ENCODE measurements at regions not wholly inside any gene's neighbourhood (a gene's known extent, or its start where the extent isn't known, plus 50 kb on each side); places are given as distances from the start of the nearest gene placed in this dataset.

DNA sequence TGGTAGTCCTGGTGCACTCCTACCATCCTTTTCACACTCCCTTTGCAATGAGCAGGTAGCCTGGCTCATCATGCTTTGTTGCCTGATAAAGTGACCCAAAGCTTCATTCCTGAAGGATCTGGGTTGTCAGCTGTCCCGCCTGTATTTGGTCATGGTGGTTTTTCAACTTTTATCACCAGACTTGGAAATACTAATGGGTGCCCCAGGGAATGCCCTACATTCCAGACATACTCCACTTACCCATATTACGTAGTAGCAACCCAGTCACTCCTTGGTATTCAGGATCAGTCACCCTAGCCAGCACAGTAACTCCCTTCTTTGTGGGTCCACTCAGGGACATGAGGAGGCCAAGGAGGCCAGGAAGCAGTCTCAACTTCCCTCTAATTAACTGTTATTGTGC lies 199.2 kb downstream of the MAFB start:
- no peak overlapping the region for H3K27ac ChIP-seq
- no peak for DNase-seq (ENCODE audit: low spot score)
- no peak overlapping the region for H3K4me3 ChIP-seq
- TF ChIP-seq, protein P1, sequence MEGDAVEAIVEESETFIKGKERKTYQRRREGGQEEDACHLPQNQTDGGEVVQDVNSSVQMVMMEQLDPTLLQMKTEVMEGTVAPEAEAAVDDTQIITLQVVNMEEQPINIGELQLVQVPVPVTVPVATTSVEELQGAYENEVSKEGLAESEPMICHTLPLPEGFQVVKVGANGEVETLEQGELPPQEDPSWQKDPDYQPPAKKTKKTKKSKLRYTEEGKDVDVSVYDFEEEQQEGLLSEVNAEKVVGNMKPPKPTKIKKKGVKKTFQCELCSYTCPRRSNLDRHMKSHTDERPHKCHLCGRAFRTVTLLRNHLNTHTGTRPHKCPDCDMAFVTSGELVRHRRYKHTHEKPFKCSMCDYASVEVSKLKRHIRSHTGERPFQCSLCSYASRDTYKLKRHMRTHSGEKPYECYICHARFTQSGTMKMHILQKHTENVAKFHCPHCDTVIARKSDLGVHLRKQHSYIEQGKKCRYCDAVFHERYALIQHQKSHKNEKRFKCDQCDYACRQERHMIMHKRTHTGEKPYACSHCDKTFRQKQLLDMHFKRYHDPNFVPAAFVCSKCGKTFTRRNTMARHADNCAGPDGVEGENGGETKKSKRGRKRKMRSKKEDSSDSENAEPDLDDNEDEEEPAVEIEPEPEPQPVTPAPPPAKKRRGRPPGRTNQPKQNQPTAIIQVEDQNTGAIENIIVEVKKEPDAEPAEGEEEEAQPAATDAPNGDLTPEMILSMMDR (IDR thresholded peaks at IDR 0.05), result no peak

GRCh38 chr20:40488401-40488800 lies 200.6 kb downstream of the MAFB start:
- no peak overlapping the region for H3K27ac ChIP-seq
- TF ChIP-seq, protein P1 (IDR thresholded peaks at IDR 0.05), result no peak
- no peak overlapping the region for H3K4me3 ChIP-seq
- DNase-seq (ENCODE audit: low spot score), result no peak

DNA sequence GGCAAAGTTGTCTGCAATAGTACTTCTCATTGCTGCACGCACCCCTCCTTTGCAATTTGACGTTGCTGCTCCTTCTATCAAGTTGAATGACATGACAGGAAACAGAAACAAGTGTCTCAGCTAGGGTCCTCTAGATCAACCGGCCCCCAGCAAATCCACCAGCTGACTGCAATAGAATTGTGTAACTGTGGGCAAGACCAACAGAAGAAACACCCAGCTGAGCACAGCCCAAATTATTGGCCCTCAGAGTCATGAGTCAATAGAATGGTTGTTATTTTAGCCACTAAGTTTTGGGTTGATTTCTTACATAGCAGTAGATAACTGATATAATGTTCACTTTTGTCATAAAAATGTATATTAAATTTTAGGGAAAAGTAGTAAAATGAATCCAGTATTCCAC lies 202.7 kb downstream of the MAFB start:
- H3K27ac ChIP-seq, result no peak overlapping the region
- DNase-seq (ENCODE audit: low spot score), result no peak
- TF ChIP-seq, protein P1 (IDR thresholded peaks at IDR 0.05), result no peak
- no peak overlapping the region for H3K4me3 ChIP-seq

DNA sequence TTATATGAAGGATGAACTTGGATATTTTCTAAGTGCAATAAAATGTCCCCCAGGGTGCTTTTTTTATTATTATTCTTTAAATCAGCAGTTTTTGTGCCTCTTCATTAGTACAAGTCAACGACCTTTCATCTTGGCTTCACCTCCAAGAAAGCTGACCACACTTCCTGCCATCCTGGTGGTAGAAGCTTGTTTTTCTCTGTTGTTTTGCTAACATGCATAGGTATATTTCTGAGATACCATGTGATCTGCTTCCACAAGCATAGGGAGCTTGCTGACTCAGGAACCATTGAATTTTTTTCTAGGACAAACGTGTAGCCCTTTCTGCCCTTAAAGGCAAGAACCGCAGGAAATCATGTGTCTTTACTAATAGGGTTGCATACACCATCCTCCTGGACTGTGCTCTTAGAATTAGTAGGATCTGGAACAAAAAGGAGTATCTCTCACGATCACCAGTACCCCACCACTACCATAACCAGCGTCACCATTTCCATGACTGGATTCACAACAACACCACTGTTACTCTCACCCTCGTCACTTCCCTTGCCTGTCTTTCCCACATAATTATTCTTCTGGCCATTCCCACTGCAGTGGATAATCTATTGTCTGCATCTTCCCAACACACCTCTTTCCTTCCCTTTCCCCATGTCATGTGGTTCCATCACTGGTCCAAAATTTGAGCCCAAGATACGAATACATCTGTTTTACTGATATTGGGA lies 207.1 kb downstream of the MAFB start:
- Histone ChIP-seq H3K4me3 (no peak overlapping the region), H3K27ac (no peak overlapping the region)
- TF ChIP-seq, protein P1 (IDR thresholded peaks at IDR 0.05), result no peak
- no peak for DNase-seq (ENCODE audit: low spot score)

GRCh38 chr20:40481337-40481736 lies 207.7 kb downstream of the MAFB start:
- H3K4me3 ChIP-seq, result no peak overlapping the region
- TF ChIP-seq, protein P1 (IDR thresholded peaks at IDR 0.05), result no peak
- H3K27ac ChIP-seq, result no peak overlapping the region
- DNase-seq (ENCODE audit: low spot score), result no peak

DNA sequence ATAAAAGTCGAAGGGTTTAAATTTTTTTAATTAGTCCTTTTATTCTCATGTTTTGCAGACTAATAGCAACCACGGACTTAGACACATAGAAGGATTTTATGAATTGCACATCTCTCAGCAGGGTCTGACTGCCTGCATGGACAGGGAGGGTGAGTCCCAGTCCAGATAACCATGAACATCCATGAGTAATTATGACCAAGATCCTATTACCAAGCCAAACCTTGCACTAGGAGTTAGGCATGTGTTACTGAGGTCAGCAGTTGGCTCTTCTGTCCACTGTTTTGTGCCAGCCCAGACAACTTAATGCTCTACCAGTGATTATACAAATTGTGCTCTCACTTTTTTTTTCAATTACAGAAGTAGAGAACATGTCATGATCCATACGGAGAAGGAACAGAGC lies 211.2 kb downstream of the MAFB start:
- no peak overlapping the region for H3K27ac ChIP-seq
- no peak overlapping the region for H3K4me3 ChIP-seq
- TF ChIP-seq, protein P1 (IDR thresholded peaks at IDR 0.05), result no peak
- DNase-seq (ENCODE audit: low spot score), result no peak

- Histone ChIP-seq H3K4me3 (no peak overlapping the region), H3K27ac (no peak overlapping the region)
- DNase-seq (ENCODE audit: low spot score), result no peak
- TF ChIP-seq, protein P1 (IDR thresholded peaks at IDR 0.05), result no peak
These were observed 212.6 kb downstream of the MAFB start for GRCh38 chr20:40476461-40476860.

Data from coronary artery (tissue), 2 donors.